DMS53 (cell line): ENCODE measurements at regions not wholly inside any gene's neighbourhood (a gene's known extent, or its start where the extent isn't known, plus 50 kb on each side); places are given as distances from the start of the nearest gene placed in this dataset.

Experiments
- DNase-seq: peaks from one replicate; lab custom pipeline; 2025; lab: John Stamatoyannopoulos, UW

DNA sequence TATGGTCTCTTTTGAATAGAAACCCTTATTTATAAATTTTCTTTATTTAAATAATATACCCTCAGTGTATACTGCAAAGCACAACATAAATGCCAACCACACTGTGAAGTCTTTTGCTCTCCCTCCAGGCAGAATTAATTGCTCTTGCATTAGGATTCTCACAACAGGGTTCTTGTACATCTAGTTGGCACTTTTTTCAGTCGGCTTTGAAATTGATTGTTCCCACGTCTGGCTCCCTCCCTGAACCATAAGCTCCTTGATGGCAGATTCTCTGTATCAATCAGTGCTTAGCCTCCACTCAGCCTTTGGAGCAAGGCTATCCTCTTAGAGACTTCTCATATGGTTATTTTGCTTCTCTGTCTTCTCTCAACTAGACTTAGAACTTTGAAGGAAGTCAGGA is 288.0 kb upstream of the POU3F2 start:
- DNase-seq = no peak

GRCh38 chr6:98547151-98547550 is 287.2 kb upstream of the POU3F2 start:
- DNase-seq = no peak

DNA sequence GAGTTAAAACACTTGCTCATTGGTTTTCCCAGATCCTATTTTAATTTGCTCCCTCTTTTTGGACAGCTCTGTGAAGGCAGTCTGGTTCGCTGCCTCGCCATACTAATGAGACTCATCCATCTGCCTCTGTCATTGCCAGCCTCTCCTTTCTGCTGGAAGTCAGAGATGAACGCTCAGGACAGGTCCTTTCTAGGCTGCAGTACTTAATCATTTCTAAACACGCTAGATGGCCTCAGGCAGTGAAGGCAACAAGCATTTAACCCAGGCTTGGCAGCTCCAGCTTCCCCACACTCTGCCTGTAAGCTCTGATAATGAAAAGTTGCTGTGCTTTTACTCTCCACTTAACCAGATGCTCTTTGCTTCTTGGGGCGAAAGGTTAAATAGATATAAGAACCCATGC is 286.7 kb upstream of the POU3F2 start:
- DNase-seq = no peak

- no peak for DNase-seq
These were observed 286.1 kb upstream of the POU3F2 start for GRCh38 chr6:98548301-98548700.

- no peak for DNase-seq
These were observed 274.0 kb upstream of the POU3F2 start for GRCh38 chr6:98560418-98560817.

DNA sequence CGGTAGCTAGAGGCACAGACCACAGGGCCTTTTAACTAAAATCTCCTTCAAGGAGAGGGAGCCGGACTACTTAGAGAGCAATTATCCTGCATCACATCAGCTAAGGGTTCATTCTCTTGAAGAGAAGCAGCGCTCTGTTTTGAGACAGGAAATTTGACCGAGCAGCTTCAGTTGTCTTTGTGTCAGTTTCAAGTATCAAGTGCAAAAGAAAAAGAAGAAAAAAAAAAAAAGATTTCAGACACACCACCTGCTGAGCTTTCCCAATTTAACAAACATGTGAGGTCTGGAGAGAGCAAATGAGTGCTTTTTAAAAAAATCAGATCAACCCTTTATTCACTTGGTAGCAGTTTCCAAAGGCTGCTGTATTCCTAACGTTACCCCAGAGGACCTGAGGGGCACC is 273.5 kb upstream of the POU3F2 start:
- DNase-seq = no peak

- DNase-seq = no peak
These were observed 268.2 kb upstream of the POU3F2 start for GRCh38 chr6:98566126-98566525.

DNA sequence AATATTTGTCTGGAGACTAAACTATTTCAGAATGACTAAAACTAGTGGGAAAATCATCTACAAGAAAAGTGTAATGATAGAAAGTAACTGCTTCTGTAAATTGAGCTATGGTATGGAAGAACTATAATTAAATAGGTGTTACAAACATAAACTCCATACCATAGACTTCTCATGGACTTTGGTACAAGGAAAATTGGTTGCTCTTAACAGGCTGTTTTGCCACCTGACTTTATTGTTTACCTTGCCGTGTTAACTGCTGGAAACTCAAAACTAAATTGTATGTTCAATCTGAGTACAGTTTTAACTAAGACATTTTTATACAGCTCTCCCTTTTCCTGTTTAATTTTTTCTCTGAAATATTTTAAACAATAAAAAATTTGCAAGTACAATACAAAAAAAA is 261.8 kb upstream of the POU3F2 start:
- no peak for DNase-seq

GRCh38 chr6:98574984-98575383 is 259.4 kb upstream of the POU3F2 start:
- DNase-seq = no peak

- DNase-seq = no peak
These were observed 257.6 kb upstream of the POU3F2 start for GRCh38 chr6:98576791-98577190.

- no peak for DNase-seq
These were observed 256.4 kb upstream of the POU3F2 start for GRCh38 chr6:98578016-98578415.

DNA sequence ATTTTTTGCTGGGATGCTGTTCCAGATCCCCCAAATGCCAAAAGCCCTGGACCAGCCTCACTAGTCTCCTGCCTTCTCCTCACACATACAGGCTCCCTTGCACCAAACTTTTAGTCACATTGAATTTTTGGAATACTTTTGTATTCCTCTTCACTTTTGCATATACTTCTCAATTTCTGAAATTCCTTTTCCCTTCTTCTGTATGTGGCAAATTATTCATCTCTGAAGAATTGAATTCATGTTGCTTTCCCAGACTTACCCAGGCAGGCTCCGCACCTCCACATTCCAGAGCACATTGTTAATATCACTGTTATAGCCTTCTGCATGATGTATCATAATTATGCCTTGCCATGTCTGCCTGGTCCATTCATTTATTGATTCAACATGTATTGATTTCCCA is 255.3 kb upstream of the POU3F2 start:
- DNase-seq = no peak

DNA sequence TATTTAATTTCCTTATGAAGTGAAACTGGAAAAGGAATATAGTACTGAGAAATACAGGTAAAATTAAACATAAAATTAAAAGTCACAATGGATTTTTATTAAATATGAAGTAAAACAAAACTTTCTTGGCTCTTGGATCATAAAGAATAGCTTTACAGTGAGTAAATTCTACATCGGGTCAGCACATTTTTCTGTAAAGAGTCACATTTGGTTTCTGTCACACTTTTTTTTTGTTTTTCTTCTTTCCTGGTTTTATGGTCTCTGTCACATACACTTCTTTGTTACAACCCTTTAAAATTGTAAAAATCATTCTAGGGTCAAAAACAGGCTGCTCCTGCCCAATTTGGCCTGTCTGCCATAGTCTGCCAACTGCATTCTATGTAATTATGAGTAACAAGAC is 254.4 kb upstream of the POU3F2 start:
- DNase-seq = no peak

DNA sequence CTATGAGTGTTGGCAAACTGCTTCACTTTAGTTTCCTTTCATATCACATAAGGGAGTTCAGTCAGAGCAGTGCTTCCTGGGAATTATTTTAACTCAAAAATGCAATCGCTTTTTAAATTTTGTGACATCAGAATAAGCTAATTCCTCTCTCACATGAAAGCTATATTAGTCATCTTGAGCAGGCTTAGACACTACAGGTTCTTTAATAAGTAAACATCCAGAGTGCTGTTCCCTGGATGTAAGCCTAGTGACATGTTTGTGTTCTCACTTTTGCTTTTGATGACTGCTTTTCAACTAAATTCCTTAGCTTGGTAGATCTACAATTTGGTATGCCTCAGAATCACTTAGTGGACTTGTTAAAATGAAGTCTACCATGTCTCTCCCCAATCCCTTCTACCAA is 252.7 kb upstream of the POU3F2 start:
- DNase-seq = peak; percentile 58

DNA sequence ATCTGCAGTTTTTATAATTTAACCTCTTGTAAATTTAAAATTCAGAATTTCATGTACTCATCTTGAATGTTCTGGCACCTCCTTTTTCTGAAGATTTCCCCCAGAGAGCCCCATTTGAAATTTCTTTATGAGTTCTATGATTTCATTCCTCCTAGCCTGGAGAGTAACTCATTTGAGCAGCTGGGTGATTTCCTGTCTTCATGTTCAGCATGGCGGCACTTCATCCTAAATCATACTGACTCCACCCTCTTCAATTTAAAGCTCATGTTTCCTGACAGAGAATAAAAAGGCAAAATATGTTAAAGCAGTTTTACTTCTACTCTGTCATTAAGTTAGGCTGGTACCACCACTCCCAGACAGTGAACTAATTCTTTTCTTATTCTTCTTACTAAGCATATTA is 250.9 kb upstream of the POU3F2 start:
- DNase-seq = no peak

DNA sequence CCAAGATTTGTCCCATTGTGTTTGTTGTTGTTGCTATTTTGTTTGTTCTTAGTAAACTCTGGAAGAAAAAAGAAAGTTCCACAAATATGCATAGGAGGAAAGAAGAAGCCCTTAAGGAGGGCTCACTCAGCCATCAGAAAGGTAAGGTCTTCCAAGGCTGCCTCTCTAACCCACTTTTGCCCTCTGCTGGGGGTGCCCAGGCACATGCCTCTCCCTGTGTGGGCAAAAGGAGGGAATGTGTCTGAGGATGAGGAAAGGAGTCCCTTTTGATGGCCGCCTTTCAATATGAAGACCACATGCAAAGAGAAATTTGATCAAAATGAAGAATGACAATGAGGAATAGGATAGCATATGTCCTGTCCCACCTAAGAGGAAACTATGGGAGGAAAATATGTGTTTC is 248.2 kb upstream of the POU3F2 start:
- no peak for DNase-seq

- DNase-seq = no peak
These were observed 246.8 kb upstream of the POU3F2 start for GRCh38 chr6:98587555-98587954.

DNA sequence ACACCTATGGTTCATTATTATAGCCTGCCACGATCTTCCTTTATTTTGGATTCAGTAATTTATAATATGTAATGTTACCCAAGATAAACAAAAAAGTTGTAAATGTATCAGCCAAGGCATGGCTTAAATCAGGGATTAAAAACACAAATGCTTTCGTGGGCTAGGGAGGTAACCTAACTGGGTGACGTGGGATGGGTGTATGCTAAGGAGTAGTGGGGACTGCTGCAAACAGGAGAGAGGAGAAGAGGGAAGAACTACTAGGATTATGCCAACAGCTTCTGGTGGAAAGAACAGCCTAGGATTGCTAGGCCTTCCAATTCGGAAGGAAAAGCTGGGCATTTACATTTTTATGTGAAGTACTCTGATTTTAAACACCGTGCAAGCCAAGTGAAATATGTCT is 244.8 kb upstream of the POU3F2 start:
- no peak for DNase-seq

GRCh38 chr6:98590136-98590681 is 244.2 kb upstream of the POU3F2 start:
- no peak for DNase-seq

- peak; percentile 44 for DNase-seq
These were observed 243.4 kb upstream of the POU3F2 start for GRCh38 chr6:98590997-98591396.

GRCh38 chr6:98593676-98594075 is 240.7 kb upstream of the POU3F2 start:
- no peak for DNase-seq

GRCh38 chr6:98601716-98602115 is 232.7 kb upstream of the POU3F2 start:
- no peak for DNase-seq

GRCh38 chr6:98605705-98606104 is 228.7 kb upstream of the POU3F2 start:
- no peak for DNase-seq

GRCh38 chr6:98627129-98627775 is 207.1 kb upstream of the POU3F2 start:
- no peak for DNase-seq
